ENCODE measurements at regions not wholly inside any gene's neighbourhood (a gene's known extent, or its start where the extent isn't known, plus 50 kb on each side); places are given as distances from the start of the nearest gene placed in this dataset.

- no peak for ATAC-seq
- no peak for DNase-seq
Measured at GRCh38 chr14:76307786-76308780, 67.9 kb upstream of the ESRRB start.

- no peak for ATAC-seq
- DNase-seq: no peak
Measured at GRCh38 chr14:76309572-76310162, 66.3 kb upstream of the ESRRB start.

- no peak for DNase-seq
Measured at GRCh38 chr14:76311079-76311758, 64.7 kb upstream of the ESRRB start.

GRCh38 chr14:76312821-76313220 lies 63.1 kb upstream of the ESRRB start:
- ATAC-seq (no peak), DNase-seq (no peak)

More at GRCh38 chr14:76311079-76311758, 64.7 kb upstream of the ESRRB start:
- no peak for ATAC-seq

- DNase-seq (no peak), ATAC-seq (no peak)
Measured at GRCh38 chr14:76313303-76313702, 62.6 kb upstream of the ESRRB start.

- DNase-seq (no peak), ATAC-seq (no peak)
Measured at GRCh38 chr14:76313852-76314251, 62.1 kb upstream of the ESRRB start.

- DNase-seq (no peak), ATAC-seq (no peak)
Measured at GRCh38 chr14:76314521-76315034, 61.4 kb upstream of the ESRRB start.

- no peak for DNase-seq
- no peak for ATAC-seq
Measured at GRCh38 chr14:76320486-76320885, 55.5 kb upstream of the ESRRB start.

GRCh38 chr14:76320975-76321374 lies 55.0 kb upstream of the ESRRB start:
- ATAC-seq (no peak), DNase-seq (no peak)

- ATAC-seq (no peak), DNase-seq (no peak)
Measured at GRCh38 chr14:76322594-76323220, 53.2 kb upstream of the ESRRB start.

- DNase-seq (no peak), ATAC-seq (no peak)
Measured at GRCh38 chr14:76323331-76324050, 52.4 kb upstream of the ESRRB start.

GRCh38 chr14:76324133-76324532 lies 51.8 kb upstream of the ESRRB start:
- ATAC-seq: no peak
- no peak for DNase-seq

Measured in stimulated activated naive CD8-positive, alpha-beta T cell treated with anti-CD3 and anti-CD28 coated beads, Interleukin-15, Interleukin-2, amounts not matched to agents 100 U/mL and 50 U/mL, for 24 hours (primary cell).